ENCODE measurements at regions not wholly inside any gene's neighbourhood (a gene's known extent, or its start where the extent isn't known, plus 50 kb on each side); places are given as distances from the start of the nearest gene placed in this dataset.
"Not testable (repeated sequence)": the region's sequence is repeated elsewhere in the genome, so short reads cannot be mapped to it uniquely, and the experiment has no call there.

GRCh38 chr16:5917436-5918195 is 820.0 kb upstream of the EEF2KMT start:
- DNase-seq, result no peak

- no peak for DNase-seq
These were observed 819.2 kb upstream of the EEF2KMT start for GRCh38 chr16:5916711-5917191.

GRCh38 chr16:5911241-5911640 is 813.6 kb upstream of the EEF2KMT start:
- DNase-seq, result no peak

GRCh38 chr16:5909556-5909955 is 812.0 kb upstream of the EEF2KMT start:
- not testable (repeated sequence) for DNase-seq

GRCh38 chr16:5907544-5907943 is 809.9 kb upstream of the EEF2KMT start:
- DNase-seq, result no peak

- no peak for DNase-seq
These were observed 808.8 kb upstream of the EEF2KMT start for GRCh38 chr16:5906351-5906750.

- DNase-seq, result no peak
These were observed 808.3 kb upstream of the EEF2KMT start for GRCh38 chr16:5905935-5906334.

- DNase-seq, result no peak
These were observed 806.2 kb upstream of the EEF2KMT start for GRCh38 chr16:5903832-5904231.

- no peak for DNase-seq
These were observed 805.6 kb upstream of the EEF2KMT start for GRCh38 chr16:5903153-5903552.

GRCh38 chr16:5900046-5900445 is 802.5 kb upstream of the EEF2KMT start:
- no peak for DNase-seq

GRCh38 chr16:5895976-5896375 is 798.4 kb upstream of the EEF2KMT start:
- no peak for DNase-seq

- no peak for DNase-seq
These were observed 797.5 kb upstream of the EEF2KMT start for GRCh38 chr16:5895137-5895536.

GRCh38 chr16:5891296-5891695 is 793.7 kb upstream of the EEF2KMT start:
- no peak for DNase-seq

- DNase-seq, result no peak
These were observed 787.9 kb upstream of the EEF2KMT start for GRCh38 chr16:5885521-5885920.

- DNase-seq, result no peak
These were observed 787.4 kb upstream of the EEF2KMT start for GRCh38 chr16:5884996-5885395.

- no peak for DNase-seq
These were observed 786.7 kb upstream of the EEF2KMT start for GRCh38 chr16:5884339-5884738.

GRCh38 chr16:5882087-5882640 is 784.6 kb upstream of the EEF2KMT start:
- DNase-seq, result no peak

- DNase-seq, result no peak
These were observed 777.8 kb upstream of the EEF2KMT start for GRCh38 chr16:5875416-5875815.

- DNase-seq, result no peak
These were observed 777.3 kb upstream of the EEF2KMT start for GRCh38 chr16:5874899-5875298.

- no peak for DNase-seq
These were observed 775.6 kb upstream of the EEF2KMT start for GRCh38 chr16:5873221-5873620.

GRCh38 chr16:5870886-5871691 is 773.5 kb upstream of the EEF2KMT start:
- DNase-seq, result no peak

- DNase-seq, result no peak
These were observed 769.7 kb upstream of the EEF2KMT start for GRCh38 chr16:5867250-5867649.

- DNase-seq, result no peak
These were observed 767.6 kb upstream of the EEF2KMT start for GRCh38 chr16:5865236-5865635.

GRCh38 chr16:5863071-5863606 is 765.5 kb upstream of the EEF2KMT start:
- no peak for DNase-seq
